Cerebellar cortex (tissue), 1 donor: ENCODE measurements at regions not wholly inside any gene's neighbourhood (a gene's known extent, or its start where the extent isn't known, plus 50 kb on each side); places are given as distances from the start of the nearest gene placed in this dataset.

Experiments
- DNase-seq: peaks from one replicate; pipeline ENCODE4 v3.0.0-alpha.2; 2015; ENCODE audit warnings: low spot score

DNA sequence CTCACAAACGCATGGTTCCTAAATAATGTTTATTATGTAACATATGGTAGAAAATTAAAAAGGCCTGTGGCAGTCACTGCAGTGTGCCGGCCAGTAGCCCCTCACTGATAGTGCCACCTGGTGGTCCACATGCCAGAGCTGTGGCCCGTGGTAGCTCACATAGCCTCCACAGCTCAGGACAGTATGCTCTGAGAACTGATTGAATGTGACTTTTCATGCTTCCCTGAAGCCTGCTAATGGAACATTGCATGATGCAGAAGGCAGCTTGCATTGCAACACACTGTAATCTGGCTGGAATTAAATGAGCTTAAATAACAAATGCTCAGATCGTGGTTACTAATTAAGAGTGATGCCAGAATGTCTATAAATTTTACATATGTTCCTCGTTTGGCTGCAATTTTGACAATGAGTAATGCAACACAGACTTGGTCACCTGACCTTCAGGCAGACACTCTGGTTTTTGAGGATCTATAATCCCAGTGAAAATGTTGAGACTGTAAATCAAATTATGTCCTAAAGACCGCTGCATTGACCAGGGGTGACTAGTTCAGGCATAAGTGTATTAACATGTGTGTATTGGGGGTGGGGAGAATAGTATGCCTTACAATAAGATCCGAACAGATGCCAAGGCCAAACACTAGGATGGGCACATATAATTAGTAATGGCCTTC is 566.4 kb downstream of the METTL15 start:
- peak; percentile 18 for DNase-seq

DNA sequence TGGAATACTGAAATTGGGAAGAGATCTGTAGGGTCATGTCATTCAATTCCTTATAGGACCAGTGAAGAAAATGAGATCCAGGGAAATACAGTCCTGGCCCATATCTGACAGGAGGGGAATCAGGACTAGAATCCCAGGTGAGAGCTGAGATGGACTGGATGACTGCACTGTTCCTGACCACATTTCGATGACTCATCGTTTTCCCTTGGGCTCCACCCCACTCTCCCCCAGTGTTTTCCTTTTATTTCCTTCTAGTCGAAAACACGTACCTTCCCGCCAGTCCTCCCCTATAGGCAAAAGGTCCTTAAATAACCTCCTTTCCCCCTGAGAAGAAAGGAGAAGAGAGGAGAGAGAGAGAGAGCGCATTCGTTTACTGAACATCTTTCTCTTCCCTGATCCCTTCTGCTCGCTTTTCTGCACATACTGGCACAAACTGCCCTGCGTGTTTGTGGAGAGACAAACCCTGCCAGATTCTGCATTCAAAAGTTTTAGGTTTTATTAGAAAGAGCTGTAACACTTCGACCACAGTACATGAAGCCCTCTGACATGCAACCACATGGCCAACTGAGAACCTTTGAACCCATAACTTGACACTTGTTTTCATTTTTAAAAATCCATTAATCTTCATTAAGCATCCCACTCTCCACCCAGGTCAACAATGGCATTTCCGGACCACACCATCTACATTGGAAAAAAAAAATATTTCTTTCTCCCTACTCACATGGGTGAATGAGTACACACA is 565.7 kb downstream of the METTL15 start:
- DNase-seq: no peak

GRCh38 chr11:28671274-28671673 is 563.1 kb downstream of the METTL15 start:
- no peak for DNase-seq

GRCh38 chr11:28666632-28667031 is 558.4 kb downstream of the METTL15 start:
- DNase-seq: no peak

GRCh38 chr11:28659716-28660348 is 551.6 kb downstream of the METTL15 start:
- no peak for DNase-seq

GRCh38 chr11:28657378-28658030 is 549.3 kb downstream of the METTL15 start:
- no peak for DNase-seq

DNA sequence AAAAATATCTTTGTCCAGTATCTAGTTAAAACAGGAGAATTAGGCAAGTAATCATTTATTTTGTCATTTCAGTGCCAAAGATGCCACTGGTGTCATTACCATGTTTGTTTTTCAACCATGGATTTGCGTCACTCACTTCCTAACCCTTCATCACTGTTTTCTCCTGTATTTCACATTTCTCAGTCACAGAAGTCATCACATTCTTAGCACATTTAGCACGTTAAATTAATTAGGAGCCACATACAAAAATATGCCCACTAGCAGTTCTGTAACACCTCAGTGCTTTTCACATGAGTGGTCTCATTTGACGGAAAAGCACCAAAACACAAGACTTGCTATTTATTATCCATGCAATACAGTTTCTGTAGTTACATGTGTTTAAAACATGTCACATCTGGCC is 546.0 kb downstream of the METTL15 start:
- no peak for DNase-seq

GRCh38 chr11:28649922-28650321 is 541.7 kb downstream of the METTL15 start:
- no peak for DNase-seq

DNA sequence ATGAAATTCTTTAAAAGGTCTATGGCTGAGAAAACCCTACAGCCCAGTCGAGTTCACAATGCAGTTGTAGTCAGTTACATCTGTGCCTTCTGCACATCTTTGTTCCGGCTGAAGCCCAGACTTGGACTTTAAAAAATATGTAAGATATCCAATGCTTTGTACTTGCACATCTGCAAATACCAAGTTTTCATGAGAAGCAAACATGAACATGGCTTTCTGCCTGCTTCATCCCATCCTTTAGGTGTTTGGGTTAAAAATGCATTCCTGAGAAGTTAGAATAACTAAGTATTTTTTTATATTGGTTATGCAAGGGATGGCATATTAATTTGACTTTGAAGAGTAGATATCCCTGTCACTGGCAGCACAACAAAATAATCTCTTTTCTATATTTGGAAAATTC is 528.4 kb downstream of the METTL15 start:
- DNase-seq: no peak

- DNase-seq: no peak
Measured at GRCh38 chr11:28636033-28636432, 527.8 kb downstream of the METTL15 start.

- no peak for DNase-seq
Measured at GRCh38 chr11:28632338-28632737, 524.1 kb downstream of the METTL15 start.

- no peak for DNase-seq
Measured at GRCh38 chr11:28631148-28631547, 523.0 kb downstream of the METTL15 start.

GRCh38 chr11:28629235-28629634 is 521.0 kb downstream of the METTL15 start:
- DNase-seq: no peak

DNA sequence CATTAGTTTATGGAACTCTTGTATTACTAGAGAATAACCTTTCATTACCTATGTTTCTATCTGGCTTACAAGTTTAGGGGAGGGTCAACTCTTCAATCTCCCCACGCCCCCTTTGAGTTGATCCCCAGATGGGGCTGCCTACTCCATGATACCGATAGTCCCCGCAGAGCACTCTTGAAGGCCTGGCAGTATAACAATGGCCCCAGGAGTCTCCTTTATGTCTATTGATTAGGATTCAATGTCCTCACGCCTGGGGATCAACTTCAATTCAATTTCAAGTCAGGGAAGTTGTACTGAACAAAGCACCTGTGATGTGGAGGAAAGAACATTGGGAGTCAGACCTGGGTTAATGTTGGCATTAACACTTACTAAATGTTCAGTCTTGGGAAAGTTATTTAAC is 520.2 kb downstream of the METTL15 start:
- no peak for DNase-seq

GRCh38 chr11:28627690-28628255 is 519.6 kb downstream of the METTL15 start:
- no peak for DNase-seq

DNA sequence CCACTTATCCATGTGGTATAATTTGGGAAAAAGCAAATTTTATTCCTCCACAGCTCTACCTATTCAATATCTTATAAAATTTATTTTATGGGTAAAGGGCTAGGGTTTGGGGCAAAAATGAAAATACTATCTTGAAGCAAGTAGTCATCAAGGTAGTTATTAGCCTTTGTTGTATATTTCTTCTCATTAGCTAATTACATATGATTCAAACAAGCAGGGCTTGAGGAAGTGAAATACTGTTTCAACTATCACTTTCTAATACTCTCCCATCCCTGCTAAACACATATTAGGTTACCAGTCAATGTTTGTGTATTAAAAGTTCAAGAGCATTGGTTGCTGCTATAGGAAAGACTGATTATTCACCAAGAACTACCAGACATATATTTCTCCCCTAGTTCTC is 517.3 kb downstream of the METTL15 start:
- no peak for DNase-seq

GRCh38 chr11:28621753-28622152 is 513.6 kb downstream of the METTL15 start:
- peak; percentile 76 for DNase-seq

DNA sequence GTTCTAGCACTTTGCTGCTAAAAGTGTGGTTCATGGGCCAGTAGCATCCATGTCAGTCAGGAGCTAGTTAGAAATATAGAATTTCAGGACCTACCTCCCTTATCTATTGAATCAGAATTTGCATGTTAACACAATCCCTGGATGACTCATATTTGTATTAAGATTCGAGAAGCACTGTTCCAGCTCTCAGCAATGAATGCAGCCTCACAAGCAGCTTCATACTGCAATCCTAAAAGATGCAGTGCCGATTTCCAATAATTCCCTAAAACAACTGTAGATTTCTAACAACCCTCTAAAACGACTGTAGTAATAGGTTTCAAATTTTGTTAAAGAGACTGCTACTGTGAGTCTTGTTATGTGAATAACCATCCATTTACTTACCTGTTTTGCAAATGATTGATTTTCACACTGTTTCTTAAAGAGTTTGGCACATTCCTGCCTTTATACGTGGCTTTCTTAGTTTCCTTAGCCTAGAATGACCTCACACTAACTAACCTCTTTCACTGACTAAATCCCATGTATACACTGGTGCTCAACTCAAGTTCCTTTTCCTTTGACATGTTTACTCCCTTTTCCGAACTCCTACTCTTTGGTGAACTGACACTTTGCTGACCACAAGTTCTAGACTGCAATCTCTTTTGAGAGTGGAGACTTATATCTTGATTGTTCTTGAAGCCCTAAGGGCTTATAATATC is 511.8 kb downstream of the METTL15 start:
- no peak for DNase-seq

GRCh38 chr11:28618416-28618815 is 510.2 kb downstream of the METTL15 start:
- no peak for DNase-seq

DNA sequence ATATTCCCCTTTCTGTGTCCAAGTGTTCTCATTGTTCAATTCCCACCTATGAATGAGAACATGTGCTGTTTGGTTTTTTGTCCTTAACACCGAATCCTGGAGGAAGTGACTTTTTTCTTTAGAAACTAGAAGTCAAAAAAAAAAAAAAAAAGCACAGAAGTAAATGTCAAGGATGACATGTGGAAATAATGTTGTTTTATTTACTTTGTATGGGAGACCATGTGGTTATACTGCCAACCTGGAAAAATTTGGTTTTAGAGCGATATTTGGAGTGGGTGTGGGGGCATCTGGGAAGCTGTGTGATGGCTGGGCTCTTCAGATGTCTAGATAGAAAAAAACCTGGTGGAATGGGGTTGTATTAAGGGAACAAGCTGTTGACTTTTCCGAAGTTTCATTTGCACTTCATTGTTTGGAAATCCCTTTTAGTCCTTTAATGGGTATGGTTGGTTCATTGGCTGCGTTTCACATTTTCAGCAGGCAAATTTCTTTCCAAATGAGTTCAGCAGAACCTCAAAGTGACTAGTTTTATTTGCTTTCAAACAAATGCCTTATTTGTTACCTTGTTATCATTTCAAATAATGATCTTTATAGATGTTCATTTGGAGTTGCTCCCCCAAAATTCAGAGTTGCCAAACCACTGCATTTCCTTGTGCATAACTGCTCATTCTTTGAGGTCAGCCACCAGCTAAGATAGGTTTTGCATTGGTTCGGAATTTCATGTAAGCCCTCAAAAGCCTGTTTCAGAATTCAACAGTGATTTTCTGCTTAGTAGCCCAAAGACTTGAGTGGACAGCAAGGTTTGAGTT is 508.2 kb downstream of the METTL15 start:
- DNase-seq: no peak

GRCh38 chr11:28615542-28615941 is 507.4 kb downstream of the METTL15 start:
- no peak for DNase-seq
